ENCODE measurements at regions not wholly inside any gene's neighbourhood (a gene's known extent, or its start where the extent isn't known, plus 50 kb on each side); places are given as distances from the start of the nearest gene placed in this dataset.

GRCh38 chr9:29422438-29422837 lies 1849.2 kb upstream of the C9orf72 start:
- H3K9ac ChIP-seq (replicated peaks in 1 of 4; ENCODE audit: extremely low read depth in 1 of 4, low read depth in 3 of 4, low read length in 3 of 4), result no peak overlapping the region
- no peak overlapping the region for H3K14ac ChIP-seq (ENCODE audit: insufficient read length)
- DNase-seq (ENCODE audit: low read depth in 1 of 2, low spot score in 2 of 2), result no peak
- H3K4me3 ChIP-seq (ENCODE audit: extremely low read depth in 1 of 4, insufficient read depth in 2 of 4, low read depth in 3 of 4, low read length in 4 of 4), result no peak overlapping the region
- H3K79me1 ChIP-seq (ENCODE audit: low read depth, low read length), result no peaks in the 10 kb centered on the region
- H3K4ac ChIP-seq (replicated peaks; ENCODE audit: insufficient read length, low read depth, low read length), result no peak overlapping the region
- no peak overlapping the region for H3K56ac ChIP-seq (replicated peaks; ENCODE audit: insufficient read length, low read depth, low read length)
- H2BK120ac ChIP-seq (replicated peaks; ENCODE audit: low read depth, low read length), result no peak overlapping the region
- 89% methylated on average over 3 of the region's 3 CpGs; no CpG with 5 or more reads in 1 of the 2 experiments for WGBS, 2 experiments (ENCODE audit: extremely low coverage in 1 of 2, insufficient coverage in 1 of 2, insufficient read length in 1 of 2, insufficient replicate concordance in 2 of 2, low coverage in 1 of 2, low lambda C conversion rate in 2 of 2, missing lambda C conversion rate in 1 of 2)
- H3K23me2 ChIP-seq (ENCODE audit: low read depth, low read length), result no peaks in the 10 kb centered on the region; the same call in 1 of the 2 replicates
- no peak overlapping the region for H3K27ac ChIP-seq (ENCODE audit: low read depth, low read length)
- H2BK12ac ChIP-seq (ENCODE audit: low read depth, low read length), result no peak overlapping the region
- no peaks in the 10 kb centered on the region for H3K9me3 ChIP-seq (ENCODE audit: insufficient read depth in 2 of 2, low read depth in 1 of 2, low read length in 1 of 2)
- no peaks in the 10 kb centered on the region for H3K79me2 ChIP-seq (ENCODE audit: control insufficient read depth in 1 of 2, insufficient read depth in 2 of 2, low read length in 2 of 2)
- H3K4me1 ChIP-seq (replicated peaks in 1 of 4; ENCODE audit: control insufficient read depth in 3 of 4, insufficient read depth in 4 of 4, low read length in 3 of 4), result 0 out of 7 replicates have a peak, but pooled peaks cover 0 to 2% (median 0%) of the 10 kb centered on the region in 4 experiments
- no peak overlapping the region for H2BK5ac ChIP-seq (ENCODE audit: low read depth, low read length)
- H2BK15ac ChIP-seq (ENCODE audit: low read length), result no peak overlapping the region
- FAIRE-seq, result no peak
- POLR2A ChIA-PET (ENCODE audit: partially characterized antibody), result no interaction called here
- no peak overlapping the region for H3K18ac ChIP-seq (ENCODE audit: extremely low read depth, low read length)
- H3K27me3 ChIP-seq (replicated peaks in 1 of 4; ENCODE audit: control insufficient read depth in 3 of 4, extremely low read depth in 1 of 4, insufficient read depth in 3 of 4, low read length in 3 of 4), result no peaks in the 10 kb centered on the region
- no peak overlapping the region for H2AFZ ChIP-seq (ENCODE audit: low read length)
- no peak overlapping the region for H3K4me2 ChIP-seq (ENCODE audit: insufficient read depth in 1 of 2, low read depth in 2 of 2, low read length in 2 of 2)
- CTCF ChIA-PET (ENCODE audit: partially characterized antibody), result interaction anchor here (0.5 kb wide), 1 partner anchor 11 kb away, joined by 3 read pairs; no protein-coding TSS in a partner anchor
- H4K5ac ChIP-seq (ENCODE audit: insufficient read length, low read depth, low read length), result no peak overlapping the region
- H2BK20ac ChIP-seq (ENCODE audit: low read length), result no peak overlapping the region
- no peak overlapping the region for H3K23ac ChIP-seq (ENCODE audit: insufficient read length)
- H4K91ac ChIP-seq (replicated peaks; ENCODE audit: insufficient read length, low read length), result no peak overlapping the region
- no peaks in the 10 kb centered on the region for H4K20me1 ChIP-seq (replicated peaks in 1 of 2; ENCODE audit: control insufficient read depth in 1 of 2, insufficient read depth in 2 of 2, low read length in 2 of 2)
- no peak overlapping the region for H2AK5ac ChIP-seq (ENCODE audit: low read depth, low read length)
- H4K8ac ChIP-seq (ENCODE audit: extremely low read depth, insufficient read depth, low read length), result no peak overlapping the region
- H3K36me3 ChIP-seq (ENCODE audit: control insufficient read depth in 2 of 4, insufficient read depth in 4 of 4, low read length in 3 of 4), result no peaks in the 10 kb centered on the region
- TF ChIP-seq, protein P1, sequence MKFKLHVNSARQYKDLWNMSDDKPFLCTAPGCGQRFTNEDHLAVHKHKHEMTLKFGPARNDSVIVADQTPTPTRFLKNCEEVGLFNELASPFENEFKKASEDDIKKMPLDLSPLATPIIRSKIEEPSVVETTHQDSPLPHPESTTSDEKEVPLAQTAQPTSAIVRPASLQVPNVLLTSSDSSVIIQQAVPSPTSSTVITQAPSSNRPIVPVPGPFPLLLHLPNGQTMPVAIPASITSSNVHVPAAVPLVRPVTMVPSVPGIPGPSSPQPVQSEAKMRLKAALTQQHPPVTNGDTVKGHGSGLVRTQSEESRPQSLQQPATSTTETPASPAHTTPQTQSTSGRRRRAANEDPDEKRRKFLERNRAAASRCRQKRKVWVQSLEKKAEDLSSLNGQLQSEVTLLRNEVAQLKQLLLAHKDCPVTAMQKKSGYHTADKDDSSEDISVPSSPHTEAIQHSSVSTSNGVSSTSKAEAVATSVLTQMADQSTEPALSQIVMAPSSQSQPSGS (IDR thresholded peaks at IDR 0.05; ENCODE audit: low read length), result no peak
- TF ChIP-seq YY1 (IDR thresholded peaks at IDR 0.05; ENCODE audit: low read depth, low read length), result no peak
- no peak for TF ChIP-seq BCL11A (IDR thresholded peaks at IDR 0.05; ENCODE audit: low read depth in 2 of 2, low read length in 2 of 2)
- no peak for TF ChIP-seq RFX5 (IDR thresholded peaks at IDR 0.05; ENCODE audit: borderline replicate concordance, low read depth, low read length)
- TF ChIP-seq KDM5A (IDR thresholded peaks at IDR 0.05; ENCODE audit: low read length), result no peak
- no peak for TF ChIP-seq CEBPB (IDR thresholded peaks at IDR 0.05; ENCODE audit: low read depth, low read length)
- TF ChIP-seq SP1 (IDR thresholded peaks at IDR 0.05; ENCODE audit: low read depth, low read length), result no peak
- no peak for TF ChIP-seq SP2 (IDR thresholded peaks at IDR 0.05; ENCODE audit: low read length)
- no peak for TF ChIP-seq TBP (IDR thresholded peaks at IDR 0.05; ENCODE audit: low read depth, low read length)
- TF ChIP-seq, protein P2, sequence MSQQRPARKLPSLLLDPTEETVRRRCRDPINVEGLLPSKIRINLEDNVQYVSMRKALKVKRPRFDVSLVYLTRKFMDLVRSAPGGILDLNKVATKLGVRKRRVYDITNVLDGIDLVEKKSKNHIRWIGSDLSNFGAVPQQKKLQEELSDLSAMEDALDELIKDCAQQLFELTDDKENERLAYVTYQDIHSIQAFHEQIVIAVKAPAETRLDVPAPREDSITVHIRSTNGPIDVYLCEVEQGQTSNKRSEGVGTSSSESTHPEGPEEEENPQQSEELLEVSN (IDR thresholded peaks at IDR 0.05), result no peak
- no peak for TF ChIP-seq JUN (IDR thresholded peaks at IDR 0.05; ENCODE audit: low read depth, low read length)
- no peak for TF ChIP-seq RBBP5 (IDR thresholded peaks at IDR 0.05; ENCODE audit: borderline replicate concordance, low read depth, low read length)
- TF ChIP-seq RAD21 (IDR thresholded peaks at IDR 0.05 in 1 of 2, conservative IDR thresholded peaks at IDR 0.05 in 1 of 2; ENCODE audit: low read depth in 2 of 2, low read length in 2 of 2), result no peak
